OCI-LY3 (cell line): ENCODE measurements at regions not wholly inside any gene's neighbourhood (a gene's known extent, or its start where the extent isn't known, plus 50 kb on each side); places are given as distances from the start of the nearest gene placed in this dataset.

Experiments
- CTCF ChIP-seq: fragments of 200-600, 300-600 bp; sonication (generic); IDR thresholded peaks from 2 replicates; pipeline ENCODE4 v1.5.1; 2014; ENCODE audit warnings: antibody characterized with exemption, low read length, low read depth
- EZH2phosphoT487 ChIP-seq: fragments of 200-600 bp; shearing (Covaris generic); IDR thresholded peaks from 2 replicates; pipeline ENCODE4 v1.6.1; 2018; ENCODE audit warnings: antibody characterized with exemption, mixed run types, low read depth

DNA sequence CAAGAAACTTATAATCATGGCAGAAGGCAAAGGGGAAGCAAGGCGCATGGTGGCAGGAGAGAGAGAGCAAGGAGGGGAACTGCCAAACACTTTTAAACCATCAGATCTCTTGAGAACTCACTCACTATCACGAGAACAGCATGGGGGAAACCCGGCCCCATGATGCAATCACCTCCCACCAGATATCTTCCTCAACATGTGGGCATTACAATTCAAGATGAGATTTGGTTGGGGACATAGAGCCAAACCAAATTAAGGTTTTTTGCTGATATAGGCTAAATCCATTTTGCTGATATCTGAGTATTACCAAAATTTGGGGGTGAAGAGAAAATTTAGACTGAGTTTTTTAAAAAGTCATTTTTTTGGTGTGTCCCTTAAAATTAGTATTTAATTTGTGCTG is 54.9 kb upstream of the TMX1 start:
- TF ChIP-seq CTCF = no peak
- no peak for TF ChIP-seq EZH2phosphoT487
